ENCODE measurements at regions not wholly inside any gene's neighbourhood (a gene's known extent, or its start where the extent isn't known, plus 50 kb on each side); places are given as distances from the start of the nearest gene placed in this dataset.

GRCh38 chr1:238649200-238649599, 737.2 kb upstream of the CHRM3 start:
- TF ChIP-seq CTCF (CRISPR knock-in tag; IDR thresholded peaks at IDR 0.05) (no peak), REST (IDR thresholded peaks at IDR 0.05; ENCODE audit: borderline replicate concordance in 1 of 2, low read depth in 1 of 2, low read length in 2 of 2) (no peak), ZNF678 (CRISPR knock-in tag; IDR thresholded peaks at IDR 0.05) (no peak)
